ENCODE measurements at regions not wholly inside any gene's neighbourhood (a gene's known extent, or its start where the extent isn't known, plus 50 kb on each side); places are given as distances from the start of the nearest gene placed in this dataset.

GRCh38 chr2:155836439-155836838 is 496.1 kb downstream of the NR4A2 start:
- Histone ChIP-seq H3K27me3 (ENCODE audit: insufficient read depth) (no peaks in the 10 kb centered on the region), H3K79me2 (replicated peaks; ENCODE audit: insufficient read depth) (no peaks in the 10 kb centered on the region), H3K9me2 (ENCODE audit: insufficient read depth) (peaks cover 5% of the 10 kb centered on the region; the same call in 1 of the 2 replicates), H3K27ac (ENCODE audit: low read depth) (peak overlapping the region; percentile 2; the same call in 1 of the 2 replicates), H3K4me2 (no peak overlapping the region; the same call in 1 of the 2 replicates), H3K36me3 (ENCODE audit: insufficient read depth) (no peaks in the 10 kb centered on the region), H3F3A (replicated peaks; ENCODE audit: low read depth) (no peaks in the 10 kb centered on the region), H3K4me3 (no peak overlapping the region), H4K20me1 (replicated peaks; ENCODE audit: insufficient read depth) (no peaks in the 10 kb centered on the region), H3K4me1 (ENCODE audit: insufficient read depth) (peaks cover 33% of the 10 kb centered on the region), H2AFZ (no peak overlapping the region)
- ATAC-seq (peak; percentile 71; the same call in 2 of the 3 replicates), DNase-seq (ENCODE audit: low spot score) (no peak)
- no peak overlapping the region for H3K27ac Mint-ChIP-seq
- TF ChIP-seq ZNF114 (CRISPR knock-in tag; IDR thresholded peaks at IDR 0.05), result no peak
- TF ChIP-seq ZNF462 (CRISPR knock-in tag; IDR thresholded peaks at IDR 0.05), result no peak
- no peak; the same call in 1 of the 2 replicates for TF ChIP-seq NANOG (IDR thresholded peaks at IDR 0.05; ENCODE audit: borderline replicate concordance)
- no peak for TF ChIP-seq EZH2 (IDR thresholded peaks at IDR 0.05; ENCODE audit: low read depth, unreplicated experiment)
- no peak for TF ChIP-seq ETS1 (IDR thresholded peaks at IDR 0.05)
- H3K9me3 Mint-ChIP-seq, result no peaks in the 10 kb centered on the region
- H3K36me3 Mint-ChIP-seq (ENCODE audit: low read depth), result no peaks in the 10 kb centered on the region
- H3K4me1 Mint-ChIP-seq, result peaks cover 21% of the 10 kb centered on the region
- H3K4me3 Mint-ChIP-seq, result no peak overlapping the region
- H3K27me3 Mint-ChIP-seq (ENCODE audit: insufficient read depth, low read depth, poor library complexity), result no peaks in the 10 kb centered on the region

All from GM23338 (cell line).